Bronchial epithelial cell (primary cell): ENCODE measurements at regions not wholly inside any gene's neighbourhood (a gene's known extent, or its start where the extent isn't known, plus 50 kb on each side); places are given as distances from the start of the nearest gene placed in this dataset.
"Not testable (repeated sequence)": the region's sequence is repeated elsewhere in the genome, so short reads cannot be mapped to it uniquely, and the experiment has no call there.

ENCODE experiments used
- DNase-seq: peaks from one replicate; pipeline ENCODE4 v3.0.0-alpha.2; 2010; ENCODE audit warnings: low read depth
- FAIRE-seq: peaks from 2 replicates; lab custom pipeline; 2011; peaks lifted over from hg19 to GRCh38; lab: Jason Lieb, UNC
- H3K27me3 ChIP-seq: 2 replicates; pipeline ENCODE4 v1.5.1; 2011; ENCODE audit warnings: low read length; ENCODE audit not compliant: control insufficient read depth, insufficient read depth
- H3K36me3 ChIP-seq: 2 replicates; pipeline ENCODE4 v1.5.1; 2011; ENCODE audit warnings: low read length; ENCODE audit not compliant: control insufficient read depth, insufficient read depth
- H3K4me3 ChIP-seq: 2 replicates; pipeline ENCODE4 v1.5.1; 2011; ENCODE audit warnings: mild to moderate bottlenecking, low read depth, low read length, control low read depth
- CTCF ChIP-seq: IDR thresholded peaks from 2 replicates; pipeline ENCODE4 v1.5.1; 2011; ENCODE audit warnings: mild to moderate bottlenecking, moderate library complexity, low read length, control low read depth, inconsistent platforms; ENCODE audit not compliant: insufficient read depth, severe bottlenecking

- FAIRE-seq = no peak
- no peak overlapping the region for H3K4me3 ChIP-seq
- no peak for DNase-seq
- no peaks in the 10 kb centered on the region for H3K36me3 ChIP-seq
- TF ChIP-seq CTCF = no peak
- H3K27me3 ChIP-seq = no peaks in the 10 kb centered on the region
Observed at GRCh38 chr1:163983097-163983496, 575.9 kb upstream of the PBX1 start.

GRCh38 chr1:163985700-163986099 is 573.3 kb upstream of the PBX1 start:
- Histone ChIP-seq H3K36me3 (no peaks in the 10 kb centered on the region), H3K27me3 (no peaks in the 10 kb centered on the region), H3K4me3 (no peak overlapping the region)
- no peak for TF ChIP-seq CTCF
- no peak for FAIRE-seq
- no peak for DNase-seq

GRCh38 chr1:163999131-163999530 is 559.9 kb upstream of the PBX1 start:
- DNase-seq = no peak
- Histone ChIP-seq H3K27me3 (no peaks in the 10 kb centered on the region), H3K4me3 (no peak overlapping the region), H3K36me3 (no peaks in the 10 kb centered on the region)
- no peak for TF ChIP-seq CTCF
- FAIRE-seq = no peak

- not testable (repeated sequence) for DNase-seq, H3K4me3 ChIP-seq, H3K27me3 ChIP-seq, FAIRE-seq, H3K36me3 ChIP-seq
Observed at GRCh38 chr1:164006186-164006585, 552.8 kb upstream of the PBX1 start.

GRCh38 chr1:164006621-164007020 is 552.4 kb upstream of the PBX1 start:
- Histone ChIP-seq H3K27me3 (no peaks in the 10 kb centered on the region), H3K4me3 (no peak overlapping the region), H3K36me3 (no peaks in the 10 kb centered on the region)
- no peak for TF ChIP-seq CTCF
- FAIRE-seq (no peak), DNase-seq (no peak)

GRCh38 chr1:164017239-164017638 is 541.7 kb upstream of the PBX1 start:
- no peaks in the 10 kb centered on the region for H3K36me3 ChIP-seq
- DNase-seq (no peak), FAIRE-seq (no peak)
- H3K4me3 ChIP-seq = no peak overlapping the region
- no peaks in the 10 kb centered on the region for H3K27me3 ChIP-seq
- no peak for TF ChIP-seq CTCF

GRCh38 chr1:164020391-164020790 is 538.6 kb upstream of the PBX1 start:
- FAIRE-seq (no peak), DNase-seq (no peak)
- H3K27me3 ChIP-seq = no peaks in the 10 kb centered on the region
- H3K4me3 ChIP-seq = no peak overlapping the region
- no peak for TF ChIP-seq CTCF
- no peaks in the 10 kb centered on the region for H3K36me3 ChIP-seq
